ENCODE measurements at regions not wholly inside any gene's neighbourhood (a gene's known extent, or its start where the extent isn't known, plus 50 kb on each side); places are given as distances from the start of the nearest gene placed in this dataset.

- no peaks in the 10 kb centered on the region for H3K4me1 Mint-ChIP-seq (ENCODE audit: low read depth)
- peaks cover 21% of the 10 kb centered on the region for H3K27me3 Mint-ChIP-seq
- H3K4me3 Mint-ChIP-seq: no peak overlapping the region
- no peak overlapping the region for H3K27ac Mint-ChIP-seq
- H3K9me3 Mint-ChIP-seq: no peaks in the 10 kb centered on the region
- H3K36me3 Mint-ChIP-seq (ENCODE audit: low read depth): no peaks in the 10 kb centered on the region
Observed at GRCh38 chr2:226228080-226228479, 571.5 kb downstream of the IRS1 start.

GRCh38 chr2:226227341-226227740, 572.3 kb downstream of the IRS1 start:
- Mint-ChIP-seq H3K36me3 (ENCODE audit: low read depth) (no peaks in the 10 kb centered on the region), H3K9me3 (no peaks in the 10 kb centered on the region), H3K27me3 (peaks cover 17% of the 10 kb centered on the region), H3K4me3 (no peak overlapping the region), H3K4me1 (ENCODE audit: low read depth) (no peaks in the 10 kb centered on the region), H3K27ac (no peak overlapping the region)

- H3K27ac Mint-ChIP-seq: no peak overlapping the region
Observed at GRCh38 chr2:226223704-226224103, 575.9 kb downstream of the IRS1 start.

GRCh38 chr2:226220511-226220910, 579.1 kb downstream of the IRS1 start:
- H3K36me3 Mint-ChIP-seq (ENCODE audit: low read depth): no peaks in the 10 kb centered on the region
- no peaks in the 10 kb centered on the region for H3K9me3 Mint-ChIP-seq
- no peak overlapping the region for H3K27ac Mint-ChIP-seq
- H3K4me3 Mint-ChIP-seq: no peak overlapping the region
- H3K4me1 Mint-ChIP-seq (ENCODE audit: low read depth): no peaks in the 10 kb centered on the region
- peaks cover 6% of the 10 kb centered on the region for H3K27me3 Mint-ChIP-seq

More at GRCh38 chr2:226223704-226224103, 575.9 kb downstream of the IRS1 start:
- Mint-ChIP-seq H3K9me3 (no peaks in the 10 kb centered on the region), H3K27me3 (peaks cover 6% of the 10 kb centered on the region), H3K4me3 (no peak overlapping the region), H3K36me3 (ENCODE audit: low read depth) (no peaks in the 10 kb centered on the region), H3K4me1 (ENCODE audit: low read depth) (no peaks in the 10 kb centered on the region)

- no peaks in the 10 kb centered on the region for H3K27me3 Mint-ChIP-seq
- H3K9me3 Mint-ChIP-seq: no peaks in the 10 kb centered on the region
- no peaks in the 10 kb centered on the region for H3K36me3 Mint-ChIP-seq (ENCODE audit: low read depth)
- no peak overlapping the region for H3K27ac Mint-ChIP-seq
- no peak overlapping the region for H3K4me3 Mint-ChIP-seq
- no peaks in the 10 kb centered on the region for H3K4me1 Mint-ChIP-seq (ENCODE audit: low read depth)
Observed at GRCh38 chr2:226217191-226217590, 582.4 kb downstream of the IRS1 start.

GRCh38 chr2:226216575-226216974, 583.0 kb downstream of the IRS1 start:
- no peak overlapping the region for H3K27ac Mint-ChIP-seq
- H3K27me3 Mint-ChIP-seq: no peaks in the 10 kb centered on the region
- no peak overlapping the region for H3K4me3 Mint-ChIP-seq
- no peaks in the 10 kb centered on the region for H3K36me3 Mint-ChIP-seq (ENCODE audit: low read depth)
- H3K9me3 Mint-ChIP-seq: no peaks in the 10 kb centered on the region
- no peaks in the 10 kb centered on the region for H3K4me1 Mint-ChIP-seq (ENCODE audit: low read depth)

- no peak overlapping the region for H3K4me3 Mint-ChIP-seq
- H3K36me3 Mint-ChIP-seq (ENCODE audit: low read depth): no peaks in the 10 kb centered on the region
- no peak overlapping the region for H3K27ac Mint-ChIP-seq
- no peaks in the 10 kb centered on the region for H3K9me3 Mint-ChIP-seq
- H3K27me3 Mint-ChIP-seq: no peaks in the 10 kb centered on the region
- no peaks in the 10 kb centered on the region for H3K4me1 Mint-ChIP-seq (ENCODE audit: low read depth)
Observed at GRCh38 chr2:226215902-226216503, 583.6 kb downstream of the IRS1 start.

GRCh38 chr2:226213717-226214116, 585.9 kb downstream of the IRS1 start:
- H3K9me3 Mint-ChIP-seq: no peaks in the 10 kb centered on the region

GRCh38 chr2:226211439-226211838, 588.2 kb downstream of the IRS1 start:
- Mint-ChIP-seq H3K36me3 (ENCODE audit: low read depth) (no peaks in the 10 kb centered on the region), H3K4me3 (no peak overlapping the region), H3K4me1 (ENCODE audit: low read depth) (no peaks in the 10 kb centered on the region), H3K9me3 (no peaks in the 10 kb centered on the region), H3K27ac (no peak overlapping the region), H3K27me3 (peaks cover 5% of the 10 kb centered on the region)

More at GRCh38 chr2:226213717-226214116, 585.9 kb downstream of the IRS1 start:
- H3K27me3 Mint-ChIP-seq: peaks cover under 1% of the 10 kb centered on the region
- H3K4me1 Mint-ChIP-seq (ENCODE audit: low read depth): no peaks in the 10 kb centered on the region
- H3K27ac Mint-ChIP-seq: no peak overlapping the region
- H3K36me3 Mint-ChIP-seq (ENCODE audit: low read depth): no peaks in the 10 kb centered on the region
- H3K4me3 Mint-ChIP-seq: no peak overlapping the region

- no peaks in the 10 kb centered on the region for H3K36me3 Mint-ChIP-seq (ENCODE audit: low read depth)
- no peak overlapping the region for H3K4me3 Mint-ChIP-seq
- H3K27me3 Mint-ChIP-seq: peaks cover 5% of the 10 kb centered on the region
Observed at GRCh38 chr2:226208726-226209125, 590.9 kb downstream of the IRS1 start.

GRCh38 chr2:226207671-226208070, 591.9 kb downstream of the IRS1 start:
- Mint-ChIP-seq H3K27me3 (peaks cover 5% of the 10 kb centered on the region), H3K36me3 (ENCODE audit: low read depth) (no peaks in the 10 kb centered on the region), H3K4me3 (no peak overlapping the region), H3K9me3 (no peaks in the 10 kb centered on the region), H3K27ac (no peak overlapping the region), H3K4me1 (ENCODE audit: low read depth) (no peaks in the 10 kb centered on the region)

More at GRCh38 chr2:226208726-226209125, 590.9 kb downstream of the IRS1 start:
- no peaks in the 10 kb centered on the region for H3K4me1 Mint-ChIP-seq (ENCODE audit: low read depth)
- no peak overlapping the region for H3K27ac Mint-ChIP-seq
- no peaks in the 10 kb centered on the region for H3K9me3 Mint-ChIP-seq

- peaks cover 6% of the 10 kb centered on the region for H3K27me3 Mint-ChIP-seq
- H3K36me3 Mint-ChIP-seq (ENCODE audit: low read depth): no peaks in the 10 kb centered on the region
- H3K4me3 Mint-ChIP-seq: no peak overlapping the region
- no peaks in the 10 kb centered on the region for H3K9me3 Mint-ChIP-seq
- no peaks in the 10 kb centered on the region for H3K4me1 Mint-ChIP-seq (ENCODE audit: low read depth)
- no peak overlapping the region for H3K27ac Mint-ChIP-seq
Observed at GRCh38 chr2:226199555-226199954, 600.1 kb downstream of the IRS1 start.

- Mint-ChIP-seq H3K4me1 (ENCODE audit: low read depth) (no peaks in the 10 kb centered on the region), H3K36me3 (ENCODE audit: low read depth) (no peaks in the 10 kb centered on the region), H3K4me3 (no peak overlapping the region), H3K27me3 (peaks cover 8% of the 10 kb centered on the region), H3K27ac (no peak overlapping the region), H3K9me3 (no peaks in the 10 kb centered on the region)
Observed at GRCh38 chr2:226198956-226199355, 600.7 kb downstream of the IRS1 start.

GRCh38 chr2:226190479-226191252, 609.0 kb downstream of the IRS1 start:
- Mint-ChIP-seq H3K9me3 (no peaks in the 10 kb centered on the region), H3K27ac (no peak overlapping the region), H3K36me3 (ENCODE audit: low read depth) (no peaks in the 10 kb centered on the region), H3K4me1 (ENCODE audit: low read depth) (no peaks in the 10 kb centered on the region), H3K4me3 (no peak overlapping the region), H3K27me3 (peaks cover 8% of the 10 kb centered on the region)

- Mint-ChIP-seq H3K9me3 (no peaks in the 10 kb centered on the region), H3K36me3 (ENCODE audit: low read depth) (no peaks in the 10 kb centered on the region), H3K4me3 (no peak overlapping the region), H3K27me3 (peaks cover 8% of the 10 kb centered on the region), H3K4me1 (ENCODE audit: low read depth) (no peaks in the 10 kb centered on the region), H3K27ac (no peak overlapping the region)
Observed at GRCh38 chr2:226189061-226189460, 610.6 kb downstream of the IRS1 start.

GRCh38 chr2:226187616-226188015, 612.0 kb downstream of the IRS1 start:
- H3K4me1 Mint-ChIP-seq (ENCODE audit: low read depth): no peaks in the 10 kb centered on the region
- no peaks in the 10 kb centered on the region for H3K9me3 Mint-ChIP-seq
- H3K27ac Mint-ChIP-seq: no peak overlapping the region
- H3K4me3 Mint-ChIP-seq: no peak overlapping the region
- no peaks in the 10 kb centered on the region for H3K36me3 Mint-ChIP-seq (ENCODE audit: low read depth)
- H3K27me3 Mint-ChIP-seq: peaks cover 21% of the 10 kb centered on the region
